ENCODE measurements at regions not wholly inside any gene's neighbourhood (a gene's known extent, or its start where the extent isn't known, plus 50 kb on each side); places are given as distances from the start of the nearest gene placed in this dataset.

- Mint-ChIP-seq H3K27ac (no peak overlapping the region), H3K4me3 (no peak overlapping the region), H3K27me3 (no peaks in the 10 kb centered on the region), H3K36me3 (ENCODE audit: low read depth) (no peaks in the 10 kb centered on the region), H3K4me1 (no peaks in the 10 kb centered on the region)
- ATAC-seq, result no peak
- no peaks in the 10 kb centered on the region for H3K9me3 ChIP-seq (ENCODE audit: control insufficient read depth, low read length, poor library complexity, severe bottlenecking)
- DNase-seq, result no peak
These were observed 849.4 kb upstream of the CXADR start for GRCh38 chr21:16663436-16663835.

GRCh38 chr21:16667395-16667794 is 845.4 kb upstream of the CXADR start:
- Mint-ChIP-seq H3K36me3 (ENCODE audit: low read depth) (no peaks in the 10 kb centered on the region), H3K4me1 (no peaks in the 10 kb centered on the region), H3K27ac (no peak overlapping the region), H3K27me3 (no peaks in the 10 kb centered on the region), H3K4me3 (no peak overlapping the region)
- ATAC-seq, result no peak
- DNase-seq, result no peak
- H3K9me3 ChIP-seq (ENCODE audit: control insufficient read depth, low read length, poor library complexity, severe bottlenecking), result no peaks in the 10 kb centered on the region

GRCh38 chr21:16674949-16675348 is 837.9 kb upstream of the CXADR start:
- Mint-ChIP-seq H3K36me3 (ENCODE audit: low read depth) (no peaks in the 10 kb centered on the region), H3K27ac (no peak overlapping the region), H3K27me3 (no peaks in the 10 kb centered on the region), H3K4me1 (no peaks in the 10 kb centered on the region), H3K4me3 (no peak overlapping the region)
- no peaks in the 10 kb centered on the region for H3K9me3 ChIP-seq (ENCODE audit: control insufficient read depth, low read length, poor library complexity, severe bottlenecking)
- ATAC-seq, result no peak
- DNase-seq, result no peak

- no peaks in the 10 kb centered on the region for H3K36me3 Mint-ChIP-seq (ENCODE audit: low read depth)
- no peaks in the 10 kb centered on the region for H3K9me3 ChIP-seq (ENCODE audit: control insufficient read depth, low read length, poor library complexity, severe bottlenecking)
- no peak for DNase-seq
- H3K27me3 Mint-ChIP-seq, result no peaks in the 10 kb centered on the region
- H3K27ac Mint-ChIP-seq, result no peak overlapping the region
- H3K4me1 Mint-ChIP-seq, result no peaks in the 10 kb centered on the region
- no peak overlapping the region for H3K4me3 Mint-ChIP-seq
- ATAC-seq, result no peak
These were observed 836.5 kb upstream of the CXADR start for GRCh38 chr21:16676391-16676790.

- Mint-ChIP-seq H3K27ac (no peak overlapping the region), H3K36me3 (ENCODE audit: low read depth) (no peaks in the 10 kb centered on the region), H3K4me1 (no peaks in the 10 kb centered on the region), H3K4me3 (no peak overlapping the region), H3K27me3 (no peaks in the 10 kb centered on the region)
- H3K9me3 ChIP-seq (ENCODE audit: control insufficient read depth, low read length, poor library complexity, severe bottlenecking), result no peaks in the 10 kb centered on the region
- no peak for ATAC-seq
- no peak for DNase-seq
These were observed 834.2 kb upstream of the CXADR start for GRCh38 chr21:16678429-16679160.

- ATAC-seq (no peak), DNase-seq (no peak)
- Mint-ChIP-seq H3K36me3 (ENCODE audit: low read depth) (no peaks in the 10 kb centered on the region), H3K4me3 (no peak overlapping the region), H3K4me1 (no peaks in the 10 kb centered on the region), H3K27me3 (no peaks in the 10 kb centered on the region), H3K27ac (no peak overlapping the region)
- H3K9me3 ChIP-seq (ENCODE audit: control insufficient read depth, low read length, poor library complexity, severe bottlenecking), result no peaks in the 10 kb centered on the region
These were observed 817.8 kb upstream of the CXADR start for GRCh38 chr21:16695074-16695473.

GRCh38 chr21:16707274-16707673 is 805.6 kb upstream of the CXADR start:
- Mint-ChIP-seq H3K36me3 (ENCODE audit: low read depth) (no peaks in the 10 kb centered on the region), H3K4me3 (no peak overlapping the region), H3K27me3 (no peaks in the 10 kb centered on the region), H3K27ac (no peak overlapping the region), H3K4me1 (no peaks in the 10 kb centered on the region)
- H3K9me3 ChIP-seq (ENCODE audit: control insufficient read depth, low read length, poor library complexity, severe bottlenecking), result no peaks in the 10 kb centered on the region
- ATAC-seq (no peak), DNase-seq (no peak)

- Mint-ChIP-seq H3K4me3 (no peak overlapping the region), H3K4me1 (no peaks in the 10 kb centered on the region), H3K27ac (no peak overlapping the region), H3K36me3 (ENCODE audit: low read depth) (no peaks in the 10 kb centered on the region), H3K27me3 (no peaks in the 10 kb centered on the region)
- DNase-seq (no peak), ATAC-seq (no peak)
- H3K9me3 ChIP-seq (ENCODE audit: control insufficient read depth, low read length, poor library complexity, severe bottlenecking), result no peaks in the 10 kb centered on the region
These were observed 804.6 kb upstream of the CXADR start for GRCh38 chr21:16708101-16708835.

- H3K36me3 Mint-ChIP-seq (ENCODE audit: low read depth), result no peaks in the 10 kb centered on the region
- no peak overlapping the region for H3K4me3 Mint-ChIP-seq
- ATAC-seq (no peak), DNase-seq (no peak)
- no peaks in the 10 kb centered on the region for H3K4me1 Mint-ChIP-seq
- no peak overlapping the region for H3K27ac Mint-ChIP-seq
- H3K9me3 ChIP-seq (ENCODE audit: control insufficient read depth, low read length, poor library complexity, severe bottlenecking), result no peaks in the 10 kb centered on the region
- no peaks in the 10 kb centered on the region for H3K27me3 Mint-ChIP-seq
These were observed 802.8 kb upstream of the CXADR start for GRCh38 chr21:16709866-16710550.

- ATAC-seq, result no peak
- no peaks in the 10 kb centered on the region for H3K9me3 ChIP-seq (ENCODE audit: control insufficient read depth, low read length, poor library complexity, severe bottlenecking)
- Mint-ChIP-seq H3K4me3 (no peak overlapping the region), H3K36me3 (ENCODE audit: low read depth) (no peaks in the 10 kb centered on the region), H3K27ac (no peak overlapping the region), H3K4me1 (no peaks in the 10 kb centered on the region), H3K27me3 (no peaks in the 10 kb centered on the region)
- no peak for DNase-seq
These were observed 801.1 kb upstream of the CXADR start for GRCh38 chr21:16711757-16712156.

- DNase-seq (no peak), ATAC-seq (no peak)
- no peaks in the 10 kb centered on the region for H3K9me3 ChIP-seq (ENCODE audit: control insufficient read depth, low read length, poor library complexity, severe bottlenecking)
- no peaks in the 10 kb centered on the region for H3K27me3 Mint-ChIP-seq
- no peaks in the 10 kb centered on the region for H3K36me3 Mint-ChIP-seq (ENCODE audit: low read depth)
- no peak overlapping the region for H3K27ac Mint-ChIP-seq
- no peaks in the 10 kb centered on the region for H3K4me1 Mint-ChIP-seq
- H3K4me3 Mint-ChIP-seq, result no peak overlapping the region
These were observed 799.3 kb upstream of the CXADR start for GRCh38 chr21:16713331-16714117.

GRCh38 chr21:16740511-16740910 is 772.3 kb upstream of the CXADR start:
- no peak for ATAC-seq
- no peak overlapping the region for H3K27ac Mint-ChIP-seq
- no peaks in the 10 kb centered on the region for H3K27me3 Mint-ChIP-seq
- H3K9me3 ChIP-seq (ENCODE audit: control insufficient read depth, low read length, poor library complexity, severe bottlenecking), result no peaks in the 10 kb centered on the region
- no peaks in the 10 kb centered on the region for H3K36me3 Mint-ChIP-seq (ENCODE audit: low read depth)
- no peak for DNase-seq
- no peaks in the 10 kb centered on the region for H3K4me1 Mint-ChIP-seq
- no peak overlapping the region for H3K4me3 Mint-ChIP-seq

GRCh38 chr21:16741141-16741665 is 771.6 kb upstream of the CXADR start:
- Mint-ChIP-seq H3K36me3 (ENCODE audit: low read depth) (no peaks in the 10 kb centered on the region), H3K27me3 (no peaks in the 10 kb centered on the region), H3K4me1 (no peaks in the 10 kb centered on the region), H3K27ac (no peak overlapping the region), H3K4me3 (no peak overlapping the region)
- DNase-seq, result no peak
- ATAC-seq, result no peak
- H3K9me3 ChIP-seq (ENCODE audit: control insufficient read depth, low read length, poor library complexity, severe bottlenecking), result no peaks in the 10 kb centered on the region

All from T-helper 17 cell (primary cell).